SK-N-SH (cell line): ENCODE measurements at regions not wholly inside any gene's neighbourhood (a gene's known extent, or its start where the extent isn't known, plus 50 kb on each side); places are given as distances from the start of the nearest gene placed in this dataset.

Experiments used
- FOXJ3 ChIP-seq: sonication (generic); formaldehyde crosslinking; IDR thresholded peaks from 2 replicates; pipeline ENCODE4 v1.5.1; 2020; ENCODE audit warnings: mild to moderate bottlenecking, missing genetic modification reagents
- MXI1 ChIP-seq: IDR thresholded peaks from 2 replicates; pipeline ENCODE4 v1.6.1; 2012; ENCODE audit warnings: mild to moderate bottlenecking, low read depth, low read length, improper control_type of control experiment
- TAF1 ChIP-seq: IDR thresholded peaks from 2 replicates; pipeline ENCODE4 v1.6.1; 2012; ENCODE audit warnings: low read depth, mild to moderate bottlenecking, low read length, moderate library complexity, borderline replicate concordance

- TF ChIP-seq TAF1 (no peak), MXI1 (no peak), FOXJ3 (no peak)
These were observed 286.2 kb downstream of the FOXL1 start for GRCh38 chr16:86864586-86864985.
